PFSK-1 (cell line): ENCODE measurements at regions not wholly inside any gene's neighbourhood (a gene's known extent, or its start where the extent isn't known, plus 50 kb on each side); places are given as distances from the start of the nearest gene placed in this dataset.

Source experiments
- FOXP2 ChIP-seq: optimal IDR thresholded peaks from 2 replicates; pipeline ENCODE3; 2011; ENCODE audit warnings: borderline replicate concordance, control low read depth, inconsistent platforms; ENCODE audit not compliant: insufficient read depth; ENCODE audit errors: extremely low read length, extremely low read depth
- POLR2AphosphoS5 ChIP-seq: IDR thresholded peaks from 2 replicates; pipeline ENCODE4 v1.6.1; 2012; ENCODE audit warnings: low read depth, mild to moderate bottlenecking, control low read depth, low read length, moderate library complexity
- SIN3A ChIP-seq: IDR thresholded peaks from 2 replicates; pipeline ENCODE4 v1.6.1; 2012; ENCODE audit warnings: mild to moderate bottlenecking, low read length, moderate library complexity, borderline replicate concordance; ENCODE audit not compliant: insufficient read depth
- TAF1 ChIP-seq: IDR thresholded peaks from 2 replicates; pipeline ENCODE4 v1.6.1; 2012; ENCODE audit warnings: low read length, control low read depth, borderline replicate concordance; ENCODE audit not compliant: insufficient read depth
- TF ChIP-seq, protein P1 (sequence below), 2 experiments: IDR thresholded peaks; 2 replicates each; pipeline versions ENCODE4 v1.6.1 to v1.8.0; 2011 to 2012; ENCODE audit warnings: low read depth in 2 of 2, low read length in 2 of 2, control low read depth in 1 of 2, inconsistent platforms in 1 of 2, mild to moderate bottlenecking in 1 of 2, moderate library complexity in 1 of 2; ENCODE audit not compliant: insufficient read depth in 1 of 2

DNA sequence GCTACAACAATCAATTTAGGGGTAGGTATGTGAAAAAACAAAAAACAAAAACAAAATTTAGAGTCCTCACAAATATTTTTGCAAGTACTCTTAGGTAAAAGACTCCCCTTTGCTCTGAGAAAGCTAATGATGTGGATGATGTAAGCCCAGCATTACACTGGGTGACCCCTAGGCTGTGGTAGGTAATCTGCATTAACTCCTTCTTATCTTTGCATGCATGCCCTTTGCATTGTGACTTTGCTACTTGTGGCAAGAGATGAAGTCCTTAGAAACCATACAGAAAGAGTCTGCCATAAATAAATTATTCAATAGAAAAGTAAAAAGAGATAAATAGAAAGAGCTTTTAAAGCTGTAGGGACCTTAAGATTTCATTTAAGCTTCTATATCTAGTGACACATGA is 159.7 kb upstream of the MBNL1 start:
- TF ChIP-seq POLR2AphosphoS5 (no peak), TAF1 (no peak), SIN3A (no peak), FOXP2 (no peak)
- TF ChIP-seq, protein P1, sequence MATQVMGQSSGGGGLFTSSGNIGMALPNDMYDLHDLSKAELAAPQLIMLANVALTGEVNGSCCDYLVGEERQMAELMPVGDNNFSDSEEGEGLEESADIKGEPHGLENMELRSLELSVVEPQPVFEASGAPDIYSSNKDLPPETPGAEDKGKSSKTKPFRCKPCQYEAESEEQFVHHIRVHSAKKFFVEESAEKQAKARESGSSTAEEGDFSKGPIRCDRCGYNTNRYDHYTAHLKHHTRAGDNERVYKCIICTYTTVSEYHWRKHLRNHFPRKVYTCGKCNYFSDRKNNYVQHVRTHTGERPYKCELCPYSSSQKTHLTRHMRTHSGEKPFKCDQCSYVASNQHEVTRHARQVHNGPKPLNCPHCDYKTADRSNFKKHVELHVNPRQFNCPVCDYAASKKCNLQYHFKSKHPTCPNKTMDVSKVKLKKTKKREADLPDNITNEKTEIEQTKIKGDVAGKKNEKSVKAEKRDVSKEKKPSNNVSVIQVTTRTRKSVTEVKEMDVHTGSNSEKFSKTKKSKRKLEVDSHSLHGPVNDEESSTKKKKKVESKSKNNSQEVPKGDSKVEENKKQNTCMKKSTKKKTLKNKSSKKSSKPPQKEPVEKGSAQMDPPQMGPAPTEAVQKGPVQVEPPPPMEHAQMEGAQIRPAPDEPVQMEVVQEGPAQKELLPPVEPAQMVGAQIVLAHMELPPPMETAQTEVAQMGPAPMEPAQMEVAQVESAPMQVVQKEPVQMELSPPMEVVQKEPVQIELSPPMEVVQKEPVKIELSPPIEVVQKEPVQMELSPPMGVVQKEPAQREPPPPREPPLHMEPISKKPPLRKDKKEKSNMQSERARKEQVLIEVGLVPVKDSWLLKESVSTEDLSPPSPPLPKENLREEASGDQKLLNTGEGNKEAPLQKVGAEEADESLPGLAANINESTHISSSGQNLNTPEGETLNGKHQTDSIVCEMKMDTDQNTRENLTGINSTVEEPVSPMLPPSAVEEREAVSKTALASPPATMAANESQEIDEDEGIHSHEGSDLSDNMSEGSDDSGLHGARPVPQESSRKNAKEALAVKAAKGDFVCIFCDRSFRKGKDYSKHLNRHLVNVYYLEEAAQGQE (IDR thresholded peaks at IDR 0.05; ENCODE audit: insufficient read depth in 1 of 2, low read depth in 2 of 2, low read length in 2 of 2), result no peak

DNA sequence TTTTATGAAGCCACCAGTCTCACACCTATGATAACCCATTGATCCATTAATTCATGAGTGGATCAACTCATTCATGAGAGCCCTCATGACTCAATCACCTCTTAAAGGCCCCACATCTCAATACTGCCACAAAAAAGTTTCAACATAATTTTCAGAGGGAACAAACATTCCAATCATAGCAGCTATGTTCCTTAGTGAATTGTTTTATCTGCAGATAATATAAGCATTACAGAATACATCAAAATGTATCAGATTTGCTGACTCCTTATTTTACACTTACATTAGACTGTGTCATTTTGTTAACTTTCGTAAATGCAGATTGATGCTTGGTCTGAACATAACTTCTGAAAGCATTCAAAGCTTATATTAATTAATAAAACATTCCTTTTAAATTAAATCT is 155.3 kb upstream of the MBNL1 start:
- TF ChIP-seq TAF1, result no peak
- TF ChIP-seq, protein P1 (IDR thresholded peaks at IDR 0.05; ENCODE audit: insufficient read depth in 1 of 2, low read depth in 2 of 2, low read length in 2 of 2), result no peak
- no peak for TF ChIP-seq FOXP2
- TF ChIP-seq SIN3A, result no peak
- TF ChIP-seq POLR2AphosphoS5, result no peak

DNA sequence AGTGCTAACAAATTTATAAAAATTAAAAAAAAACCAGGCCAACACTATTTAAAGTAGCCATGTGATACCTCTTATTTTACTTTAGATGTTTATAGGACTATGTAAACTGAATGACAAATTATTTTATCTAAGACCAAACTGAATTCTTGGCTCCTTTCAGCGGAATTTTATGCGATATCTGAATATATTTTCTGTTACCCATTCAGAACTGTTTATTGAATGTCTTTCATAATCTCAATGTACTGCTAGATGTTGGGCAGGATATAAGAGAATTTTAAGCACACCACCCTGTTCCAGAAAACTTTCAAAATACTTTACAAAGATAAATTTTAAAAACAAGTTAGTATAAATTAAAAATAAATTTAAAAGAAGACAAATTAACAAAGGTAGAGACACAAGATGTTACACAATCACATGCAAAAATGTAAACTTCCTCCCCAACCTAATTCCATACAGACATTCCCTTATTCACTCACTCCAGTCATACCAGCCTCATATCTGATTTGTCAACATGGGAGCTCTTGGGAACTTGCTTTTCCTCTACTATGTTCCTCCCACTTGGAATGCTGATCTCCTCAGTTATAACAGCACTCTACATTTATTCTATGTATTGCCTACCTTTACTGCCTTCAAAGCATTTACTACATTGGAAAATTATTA is 154.6 kb upstream of the MBNL1 start:
- TF ChIP-seq, protein P1 (IDR thresholded peaks at IDR 0.05; ENCODE audit: insufficient read depth in 1 of 2, low read depth in 2 of 2, low read length in 2 of 2), result no peak
- TF ChIP-seq SIN3A (no peak), POLR2AphosphoS5 (no peak), TAF1 (no peak), FOXP2 (no peak)

DNA sequence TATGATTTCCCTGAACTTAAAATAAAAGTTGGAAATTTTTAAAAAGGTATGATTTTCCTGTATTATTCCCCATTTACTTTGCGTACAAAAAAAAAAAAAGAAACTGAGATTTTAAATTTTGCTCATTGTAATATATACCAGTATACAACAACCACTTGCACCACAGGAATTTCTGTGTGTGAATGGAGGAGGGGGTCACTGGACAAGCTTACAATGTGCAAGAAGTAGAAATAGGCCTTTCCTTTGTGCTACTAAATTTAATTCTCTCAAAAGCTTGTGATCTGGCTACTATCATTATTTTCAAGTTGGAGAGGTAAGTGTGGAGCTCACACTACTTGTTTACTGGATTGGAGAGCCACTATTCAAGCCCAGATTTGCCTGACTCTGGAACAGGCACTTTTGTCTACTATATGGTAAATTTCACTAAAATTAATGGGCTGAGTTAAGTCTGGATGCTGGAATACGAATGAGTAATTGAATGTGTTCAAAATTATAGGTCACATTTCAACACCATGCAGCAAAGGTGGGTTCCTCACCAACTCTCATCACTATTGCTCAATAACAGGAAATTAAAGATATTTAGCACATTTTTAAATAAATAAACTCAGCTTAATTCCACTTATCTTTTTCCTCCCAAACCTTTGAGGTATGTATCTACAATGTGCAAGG is 148.0 kb upstream of the MBNL1 start:
- TF ChIP-seq, protein P1 (IDR thresholded peaks at IDR 0.05; ENCODE audit: insufficient read depth in 1 of 2, low read depth in 2 of 2, low read length in 2 of 2), result no peak
- TF ChIP-seq POLR2AphosphoS5 (no peak), FOXP2 (no peak), SIN3A (no peak), TAF1 (no peak)

DNA sequence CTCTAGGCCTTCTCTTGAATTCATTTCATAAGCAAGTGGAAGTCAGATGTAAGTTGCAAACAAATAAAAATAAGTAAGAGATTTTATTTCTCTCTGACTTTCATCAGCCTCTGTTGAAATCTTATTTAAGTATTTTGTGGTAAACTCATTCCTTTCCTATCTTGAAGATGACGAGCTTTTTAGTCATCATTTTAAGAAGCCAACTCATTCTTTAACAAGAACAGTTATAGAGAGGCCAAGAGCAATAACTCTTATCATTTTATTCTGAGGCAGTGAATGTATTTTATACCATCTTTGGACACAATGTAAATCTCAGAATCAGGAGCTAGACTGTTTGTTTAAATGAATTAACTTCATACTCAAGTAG is 147.5 kb upstream of the MBNL1 start:
- TF ChIP-seq FOXP2, result no peak
- no peak for TF ChIP-seq TAF1
- no peak for TF ChIP-seq SIN3A
- TF ChIP-seq, protein P1 (IDR thresholded peaks at IDR 0.05; ENCODE audit: insufficient read depth in 1 of 2, low read depth in 2 of 2, low read length in 2 of 2), result no peak
- TF ChIP-seq POLR2AphosphoS5, result no peak
